PC-3 (cell line): ENCODE measurements at regions not wholly inside any gene's neighbourhood (a gene's known extent, or its start where the extent isn't known, plus 50 kb on each side); places are given as distances from the start of the nearest gene placed in this dataset. TPM values are rescaled to one million over a fixed set of nuclear protein-coding genes. Genes with fewer than 3 reads are reported as not detected.

ENCODE experiments used
- microRNA-seq: library from miRNA; unstranded; fragments of <30 nt; microRNA quantifications from one replicate; pipeline ENCODE4 v1.1.0, GENCODE V29; 2020; ENCODE audit not compliant: unreplicated experiment

Small RNAs in the stretch of these regions (microRNA-seq; reads per million reads assigned to microRNA genes)
- gene MIR3668 (not detected), gene MIR4465 (not detected)
